Subcutaneous abdominal adipose tissue (tissue), 5 donors: ENCODE measurements at regions not wholly inside any gene's neighbourhood (a gene's known extent, or its start where the extent isn't known, plus 50 kb on each side); places are given as distances from the start of the nearest gene placed in this dataset.
"Not testable (repeated sequence)": the region's sequence is repeated elsewhere in the genome, so short reads cannot be mapped to it uniquely, and the experiment has no call there.

Experiments used
- H3K27ac ChIP-seq: one replicate; pipeline ENCODE4 v1.7.0; 2013; ENCODE audit warnings: low read depth, mild to moderate bottlenecking, inconsistent platforms, low read length, moderate library complexity
- H3K27me3 ChIP-seq, 5 donors: one replicate each; pipeline ENCODE4 v1.7.0; 2013; ENCODE audit warnings: low read length in 5 of 5, inconsistent platforms in 1 of 5; ENCODE audit not compliant: control insufficient read depth in 5 of 5, insufficient read depth in 4 of 5
- H3K36me3 ChIP-seq, 5 donors: one replicate each; pipeline ENCODE4 v1.7.0; 2013; ENCODE audit warnings: low read length in 5 of 5; ENCODE audit not compliant: control insufficient read depth in 5 of 5, insufficient read depth in 5 of 5
- H3K4me1 ChIP-seq, 5 donors: one replicate each; pipeline ENCODE4 v1.7.0; 2013; ENCODE audit warnings: low read length in 5 of 5, mild to moderate bottlenecking in 3 of 5, moderate library complexity in 1 of 5; ENCODE audit not compliant: control insufficient read depth in 5 of 5, insufficient read depth in 5 of 5
- H3K4me3 ChIP-seq, 5 donors: one replicate each; pipeline ENCODE4 v1.7.0; 2013; ENCODE audit warnings: low read length in 5 of 5, low read depth in 1 of 5
- H3K9ac ChIP-seq, 5 donors: one replicate each; pipeline ENCODE4 v1.7.0; 2013; ENCODE audit warnings: low read length in 5 of 5, mild to moderate bottlenecking in 4 of 5, moderate library complexity in 3 of 5
- H3K9me3 ChIP-seq, 5 donors: one replicate each; pipeline ENCODE4 v1.7.0; 2013; ENCODE audit warnings: low read length in 5 of 5; ENCODE audit not compliant: control insufficient read depth in 5 of 5
- donor health status: healthy.
- donor health status: healthy.
- donor health status: healthy.
- donor health status: healthy.
- donor health status: healthy.

DNA sequence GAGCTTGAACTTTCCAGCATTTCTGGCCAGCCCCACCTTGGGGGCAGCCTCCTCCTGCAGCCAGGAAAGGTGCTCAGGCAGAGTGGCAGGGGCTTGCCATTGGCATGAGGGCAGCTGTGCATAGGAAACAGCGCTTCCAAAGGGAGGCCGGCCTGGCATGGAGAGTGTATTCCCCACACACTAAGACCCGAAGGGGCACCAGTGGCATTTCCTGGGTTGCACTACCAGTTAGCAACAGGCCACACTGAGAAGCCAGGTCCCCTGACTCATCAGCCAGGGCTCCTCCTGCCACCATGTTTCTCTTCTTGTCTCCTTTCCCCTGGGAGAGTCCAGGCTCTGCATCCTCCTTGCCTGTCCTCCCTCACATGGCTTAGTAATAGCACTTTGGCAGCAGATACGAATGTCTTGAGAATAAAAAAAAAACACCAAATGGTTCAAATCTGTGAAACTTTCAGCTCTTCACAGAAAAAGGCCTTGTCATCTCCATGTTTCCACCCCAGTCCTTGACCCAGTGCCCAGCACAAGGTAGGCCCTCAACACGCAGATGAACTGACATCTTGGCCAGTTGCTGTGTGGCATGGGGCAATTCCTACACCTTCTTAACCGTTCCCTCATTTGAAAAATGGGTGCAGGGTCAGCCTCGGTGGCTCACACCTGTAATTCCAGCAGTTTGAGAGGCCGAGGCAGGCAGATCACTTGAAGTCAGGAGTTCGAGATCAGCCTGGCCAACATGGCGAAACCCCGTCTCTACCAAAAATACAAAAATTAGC is 180.4 kb downstream of the SMAD6 start:
- H3K4me3 ChIP-seq: no peak overlapping the region
- H3K36me3 ChIP-seq: no peaks in the 10 kb centered on the region
- H3K9me3 ChIP-seq: no peaks in the 10 kb centered on the region
- H3K27me3 ChIP-seq: peaks cover 0 to 3% (median 0%) of the 10 kb centered on the region in 5 donors
- H3K9ac ChIP-seq: no peak overlapping the region
- H3K27ac ChIP-seq: peak overlapping the region; percentile 78
- peaks cover 18 to 90% (median 64%) of the 10 kb centered on the region in 5 donors for H3K4me1 ChIP-seq

DNA sequence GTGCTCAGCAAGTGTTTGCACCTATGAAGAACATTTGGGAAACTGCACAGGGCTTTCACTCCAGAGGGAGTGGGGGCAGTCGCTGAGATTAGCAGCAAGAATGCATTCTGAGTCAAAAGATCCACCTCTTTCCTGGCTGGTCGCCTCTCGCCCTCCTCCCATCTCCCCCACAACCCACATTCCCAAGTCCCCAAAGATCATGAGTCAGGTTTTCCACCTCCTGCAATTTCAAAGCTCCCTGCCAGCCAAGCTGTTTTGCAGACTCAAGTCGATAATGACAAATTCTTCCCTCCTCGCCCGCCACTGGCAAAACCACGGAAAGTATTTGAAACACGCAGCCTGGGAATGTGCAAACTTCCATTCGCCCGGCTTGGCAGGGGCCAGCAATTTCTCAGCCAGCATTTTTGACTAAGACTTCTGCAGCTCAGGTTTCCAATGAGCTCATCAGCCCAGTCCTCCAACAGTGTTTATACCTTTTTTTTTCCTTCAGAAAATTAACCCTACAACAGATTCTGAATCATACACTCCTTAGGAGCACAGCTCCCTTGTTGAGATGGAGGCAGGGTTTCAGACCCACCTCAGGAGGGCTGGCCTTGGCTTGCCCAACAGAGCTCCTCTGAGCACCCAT is 181.4 kb downstream of the SMAD6 start:
- Histone ChIP-seq H3K36me3 (no peaks in the 10 kb centered on the region), H3K27me3 (peaks cover 0 to 3% (median 0%) of the 10 kb centered on the region in 5 donors), H3K9ac (peak overlapping the region in 4 of 5 donors; percentile 25 to 99 (median 39)), H3K9me3 (no peaks in the 10 kb centered on the region), H3K4me3 (no peak overlapping the region), H3K27ac (peak overlapping the region; percentile 78), H3K4me1 (peaks cover 13 to 81% (median 54%) of the 10 kb centered on the region in 5 donors)

DNA sequence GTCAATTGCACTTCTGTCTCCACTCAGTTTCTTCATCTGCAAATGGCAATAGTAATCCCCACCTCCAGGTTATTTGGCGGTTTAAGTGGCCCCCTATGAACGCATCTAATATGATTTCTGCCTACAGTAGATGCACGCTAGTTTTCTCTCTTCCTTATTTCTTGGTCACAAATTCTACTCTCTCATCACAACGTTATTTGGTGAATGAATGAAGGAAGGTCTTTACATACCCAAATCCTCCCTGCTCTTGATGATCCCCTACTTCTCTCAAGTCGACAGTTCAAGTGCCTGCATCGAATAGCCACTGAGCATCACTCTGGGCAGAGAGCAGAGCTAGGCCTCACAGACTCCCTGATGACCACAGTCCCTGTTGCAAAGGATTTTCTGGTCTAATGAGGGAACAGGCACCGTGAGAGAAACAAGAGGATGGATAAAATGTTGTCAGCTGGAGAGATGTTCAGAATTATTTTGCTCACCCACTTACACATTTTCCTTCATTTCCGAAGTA is 181.2 kb upstream of the SMAD3 start:
- H3K27ac ChIP-seq: peak overlapping the region; percentile 78
- peaks cover 0 to 3% (median 0%) of the 10 kb centered on the region in 5 donors for H3K27me3 ChIP-seq
- no peaks in the 10 kb centered on the region for H3K36me3 ChIP-seq
- H3K4me3 ChIP-seq: no peak overlapping the region
- H3K4me1 ChIP-seq: peaks cover 13 to 73% (median 49%) of the 10 kb centered on the region in 5 donors
- H3K9me3 ChIP-seq: no peaks in the 10 kb centered on the region
- peak overlapping the region in 3 of 5 donors; percentile 25 to 49 (median 29) for H3K9ac ChIP-seq

DNA sequence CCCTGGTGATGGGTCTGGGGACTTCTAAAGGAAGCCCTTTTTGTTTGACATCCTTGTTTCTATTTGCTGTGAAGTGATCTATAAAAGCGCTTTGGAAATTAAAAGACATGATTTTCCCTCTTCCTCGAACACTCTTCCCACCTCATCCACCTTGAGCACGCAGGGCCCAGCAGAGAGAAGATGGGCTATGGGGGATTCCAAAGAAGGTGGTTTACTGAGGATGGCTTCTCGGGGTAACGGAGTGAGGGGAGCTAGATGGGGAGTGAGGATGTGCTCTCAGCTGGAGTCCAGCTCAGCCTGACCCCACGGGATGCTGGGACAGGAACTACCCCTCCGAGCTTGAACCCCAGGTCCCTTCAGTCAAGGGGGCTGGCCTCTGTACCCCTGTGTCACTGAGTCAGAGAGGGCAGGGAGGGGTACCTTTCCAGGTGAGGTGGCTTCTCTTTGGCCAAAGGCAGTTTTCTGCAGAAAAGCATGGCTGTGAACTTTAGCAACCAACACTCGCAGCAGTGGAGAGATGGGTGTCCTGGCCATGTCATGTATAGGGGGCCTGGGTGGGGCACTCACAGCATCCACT is 180.7 kb upstream of the SMAD3 start:
- Histone ChIP-seq H3K9ac (no peak overlapping the region), H3K9me3 (no peaks in the 10 kb centered on the region), H3K36me3 (no peaks in the 10 kb centered on the region), H3K27ac (peak overlapping the region; percentile 78), H3K27me3 (peaks cover 0 to 3% (median 0%) of the 10 kb centered on the region in 5 donors), H3K4me1 (peaks cover 13 to 67% (median 46%) of the 10 kb centered on the region in 5 donors), H3K4me3 (no peak overlapping the region)

DNA sequence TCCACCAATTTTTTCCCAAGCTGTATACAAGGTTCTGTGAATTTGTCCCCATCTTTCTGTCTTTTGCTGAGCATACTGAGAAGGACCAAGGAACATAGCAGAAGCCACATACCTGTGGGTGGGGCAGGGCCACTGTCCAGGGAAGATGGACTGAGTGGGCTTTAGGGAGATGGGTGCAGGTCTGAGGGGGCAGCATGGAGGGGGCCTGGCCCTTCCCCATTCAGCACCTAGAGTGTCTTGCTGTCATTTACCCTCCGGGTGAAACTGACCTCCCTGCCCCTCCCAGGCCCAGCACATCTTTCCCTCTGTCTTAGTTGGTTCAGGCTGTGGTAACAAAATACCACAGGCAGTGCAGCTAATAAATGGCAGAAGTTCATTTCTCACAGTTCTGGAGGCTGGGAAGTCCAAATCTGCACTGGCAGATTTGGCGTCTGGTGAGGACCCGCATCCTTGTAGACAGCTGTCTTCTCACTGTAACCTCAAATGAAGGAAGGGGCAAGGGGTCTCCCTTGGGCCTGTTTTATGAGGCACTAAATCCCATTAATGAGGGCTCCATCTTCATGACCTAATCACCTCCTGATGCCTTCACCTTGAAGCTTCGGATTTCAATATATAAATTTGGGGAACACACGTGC is 180.0 kb upstream of the SMAD3 start:
- no peaks in the 10 kb centered on the region for H3K9me3 ChIP-seq
- H3K36me3 ChIP-seq: no peaks in the 10 kb centered on the region
- no peak overlapping the region for H3K4me3 ChIP-seq
- H3K27ac ChIP-seq: no peak overlapping the region
- H3K9ac ChIP-seq: no peak overlapping the region
- peaks cover 13 to 61% (median 39%) of the 10 kb centered on the region in 5 donors for H3K4me1 ChIP-seq
- peaks cover 0 to 3% (median 0%) of the 10 kb centered on the region in 5 donors for H3K27me3 ChIP-seq

DNA sequence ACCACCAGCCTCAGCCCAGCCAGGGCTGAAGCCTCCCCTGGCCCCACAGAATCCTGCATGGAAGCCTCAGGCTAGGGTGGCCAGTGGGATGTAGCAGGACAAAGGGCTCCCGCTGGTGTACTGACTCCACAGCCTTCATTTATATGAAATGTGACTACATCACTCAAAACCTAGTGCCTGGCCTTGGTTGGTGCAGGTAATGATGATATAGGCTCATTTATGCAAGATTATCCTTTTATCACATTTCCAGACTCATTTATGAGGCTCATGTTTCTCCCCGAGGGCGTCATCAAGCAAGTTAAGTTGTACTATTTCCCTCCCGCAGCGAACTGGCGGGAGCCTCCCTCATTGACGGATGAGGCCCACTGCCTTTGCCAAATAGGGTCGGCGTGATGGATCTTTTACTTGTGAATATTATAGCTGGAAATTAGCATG is 179.1 kb upstream of the SMAD3 start:
- H3K27me3 ChIP-seq: peaks cover 0 to 3% (median 0%) of the 10 kb centered on the region in 5 donors
- no peak overlapping the region for H3K9ac ChIP-seq
- peaks cover 13 to 52% (median 31%) of the 10 kb centered on the region in 5 donors for H3K4me1 ChIP-seq
- no peaks in the 10 kb centered on the region for H3K9me3 ChIP-seq
- H3K4me3 ChIP-seq: no peak overlapping the region
- H3K36me3 ChIP-seq: no peaks in the 10 kb centered on the region
- no peak overlapping the region for H3K27ac ChIP-seq

DNA sequence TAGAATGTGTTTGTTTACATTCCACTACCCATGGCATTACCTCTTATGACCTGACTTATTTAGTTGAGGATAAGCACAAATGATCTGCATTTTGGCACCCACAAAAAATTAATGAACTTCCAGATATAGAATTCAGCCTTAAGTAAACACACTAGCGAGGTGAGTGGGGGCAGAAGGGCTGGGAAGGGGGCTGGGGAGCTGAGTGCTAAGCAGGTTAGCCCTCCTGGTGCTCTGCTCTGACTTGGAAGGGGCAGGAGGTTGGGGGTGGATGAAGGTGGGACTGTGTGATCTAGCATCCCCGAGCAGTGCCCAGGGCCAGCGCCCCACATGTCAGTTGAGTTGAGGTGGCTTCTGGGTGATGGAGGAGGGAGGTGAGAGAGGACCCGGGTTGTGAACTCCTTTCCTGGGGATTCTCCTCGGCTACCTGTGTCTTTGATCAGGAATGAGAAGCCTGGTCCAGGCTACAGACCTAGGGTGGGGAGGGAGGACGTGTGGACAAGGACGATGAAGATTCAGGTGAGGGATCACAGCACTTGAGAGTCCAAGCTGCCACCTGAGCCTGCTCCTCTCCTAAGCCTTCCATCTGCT is 178.6 kb upstream of the SMAD3 start:
- no peak overlapping the region for H3K4me3 ChIP-seq
- H3K27me3 ChIP-seq: peaks cover 0 to 3% (median 0%) of the 10 kb centered on the region in 5 donors
- H3K9ac ChIP-seq: no peak overlapping the region
- no peak overlapping the region for H3K27ac ChIP-seq
- no peaks in the 10 kb centered on the region for H3K9me3 ChIP-seq
- H3K4me1 ChIP-seq: peaks cover 13 to 47% (median 27%) of the 10 kb centered on the region in 5 donors
- H3K36me3 ChIP-seq: no peaks in the 10 kb centered on the region

DNA sequence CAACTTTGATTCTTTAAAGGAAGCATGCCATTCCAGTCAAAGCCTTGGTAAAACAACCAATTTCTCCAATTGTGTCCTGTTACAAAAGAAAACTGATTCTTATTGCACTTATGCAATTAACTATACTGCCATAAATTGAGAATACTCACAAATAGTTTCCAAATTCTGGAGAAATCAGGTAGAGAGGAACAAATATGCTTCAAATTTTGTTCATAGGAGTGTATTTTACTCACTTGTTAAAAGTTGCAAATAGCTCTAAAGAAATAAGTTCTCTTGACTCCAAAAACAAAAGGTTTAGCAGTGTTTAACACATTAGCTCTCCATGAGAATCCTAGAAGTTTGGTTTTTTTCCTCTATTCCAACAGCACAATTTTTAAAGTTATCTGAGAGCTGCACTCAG is 176.1 kb upstream of the SMAD3 start:
- H3K9me3 ChIP-seq, H3K4me3 ChIP-seq, H3K27me3 ChIP-seq, H3K36me3 ChIP-seq, H3K27ac ChIP-seq, H3K9ac ChIP-seq: not testable (repeated sequence)
- H3K4me1 ChIP-seq: peaks cover 2 to 25% (median 8%) of the 10 kb centered on the region in 5 donors

DNA sequence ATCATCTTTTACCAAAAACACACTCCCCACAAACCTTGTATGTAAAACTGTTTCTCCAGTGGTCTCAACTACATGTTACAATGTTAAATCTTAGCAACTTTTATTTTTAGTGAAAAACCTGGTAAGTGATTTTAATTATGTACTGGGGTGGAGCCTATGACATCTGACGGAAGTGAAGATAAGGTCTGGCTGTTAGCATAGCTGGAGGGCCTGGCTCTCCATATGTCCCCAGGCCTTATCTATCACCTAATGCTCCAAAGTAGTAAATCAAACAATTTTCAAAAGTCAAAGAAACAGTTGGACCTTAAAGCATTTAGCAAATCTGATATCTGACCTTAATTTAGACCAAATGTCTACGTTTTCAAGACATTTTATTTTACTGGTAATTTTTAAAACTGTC is 173.6 kb upstream of the SMAD3 start:
- Histone ChIP-seq H3K4me1 (peaks cover 2 to 5% (median 3%) of the 10 kb centered on the region in 5 donors), H3K4me3 (no peak overlapping the region), H3K9me3 (no peaks in the 10 kb centered on the region), H3K9ac (no peak overlapping the region), H3K36me3 (no peaks in the 10 kb centered on the region), H3K27me3 (no peaks in the 10 kb centered on the region), H3K27ac (no peak overlapping the region)
